ENCODE measurements at regions not wholly inside any gene's neighbourhood (a gene's known extent, or its start where the extent isn't known, plus 50 kb on each side); places are given as distances from the start of the nearest gene placed in this dataset.
A peak's percentile ranks its signal among the peaks of the same experiment; 100 is the strongest.
"Not testable (repeated sequence)": the region's sequence is repeated elsewhere in the genome, so short reads cannot be mapped to it uniquely, and the experiment has no call there.

DNA sequence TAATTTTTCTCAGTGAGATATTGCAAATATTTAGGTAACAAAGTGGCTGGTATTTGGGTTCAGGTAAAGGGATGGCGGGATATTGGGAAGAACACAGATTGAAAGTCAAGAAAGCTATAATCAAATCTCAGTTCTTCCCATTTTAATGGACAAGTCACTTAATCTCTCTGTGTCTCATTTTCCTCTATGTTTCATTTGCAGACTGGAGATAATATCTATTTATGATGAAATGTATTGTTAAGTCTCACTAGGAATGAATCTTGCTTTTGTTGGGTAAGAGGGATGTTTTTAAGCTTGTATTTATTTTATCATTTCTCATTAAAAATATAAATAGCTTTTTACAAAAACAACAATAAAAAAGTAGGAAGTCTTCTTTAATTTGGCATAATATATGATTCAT is 175.4 kb downstream of the ISL1 start:
- DNase-seq (ENCODE audit: low read depth in 4 of 4, low spot score in 3 of 4): no peak

DNA sequence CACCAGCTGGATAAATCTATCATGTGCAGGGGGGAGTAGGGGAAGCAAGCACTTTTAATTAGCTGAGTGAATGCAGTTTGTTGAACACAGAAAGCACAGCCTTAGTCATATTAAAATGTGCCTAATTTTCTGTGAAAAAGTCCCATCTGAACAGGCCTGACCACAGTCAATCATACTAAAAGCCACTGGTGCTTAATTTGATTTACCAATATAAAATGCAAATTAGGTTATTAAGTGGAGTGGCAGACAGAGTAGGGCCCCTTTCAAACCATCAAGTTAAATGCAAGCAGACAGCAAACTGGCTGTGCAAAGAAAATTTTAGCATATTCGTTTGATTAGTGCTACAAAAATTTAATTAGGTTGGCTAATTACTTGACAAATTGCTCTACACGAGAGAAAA is 176.1 kb downstream of the ISL1 start:
- DNase-seq (ENCODE audit: low read depth in 4 of 4, low spot score in 3 of 4): no peak

DNA sequence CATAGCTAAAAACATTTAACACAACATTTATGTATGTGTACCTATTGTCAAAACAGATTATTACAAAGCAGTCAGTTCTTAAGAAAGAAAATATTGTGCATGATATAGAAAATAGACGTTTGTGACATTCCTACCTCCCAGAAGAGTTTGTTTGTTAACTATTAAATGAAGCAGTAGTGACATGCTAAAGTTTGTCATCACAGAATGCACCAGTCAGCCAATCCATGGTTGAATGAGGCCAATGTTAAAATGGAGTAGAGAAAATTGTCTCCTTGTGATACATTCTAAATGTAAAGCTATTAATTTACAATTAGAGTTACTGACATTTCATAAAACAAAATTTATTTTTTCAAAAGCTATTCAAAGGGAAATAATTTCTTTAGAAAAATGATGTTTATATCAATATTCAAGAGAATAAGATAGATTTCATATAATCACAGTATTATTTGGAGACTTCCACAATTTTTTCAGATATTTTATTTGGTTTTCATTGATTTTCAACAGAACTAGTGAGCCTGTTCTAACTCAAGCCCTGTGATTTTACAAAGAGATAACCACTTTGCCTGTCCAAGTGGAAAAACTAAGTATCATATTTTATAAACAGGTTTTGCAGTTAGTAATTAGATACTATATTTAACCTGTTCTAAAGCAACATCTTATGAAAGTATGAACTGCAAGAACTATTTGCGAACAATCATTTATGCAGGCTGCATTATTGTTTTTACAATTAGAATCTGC is 176.8 kb downstream of the ISL1 start:
- DNase-seq (ENCODE audit: low read depth in 4 of 4, low spot score in 3 of 4): no peak

DNA sequence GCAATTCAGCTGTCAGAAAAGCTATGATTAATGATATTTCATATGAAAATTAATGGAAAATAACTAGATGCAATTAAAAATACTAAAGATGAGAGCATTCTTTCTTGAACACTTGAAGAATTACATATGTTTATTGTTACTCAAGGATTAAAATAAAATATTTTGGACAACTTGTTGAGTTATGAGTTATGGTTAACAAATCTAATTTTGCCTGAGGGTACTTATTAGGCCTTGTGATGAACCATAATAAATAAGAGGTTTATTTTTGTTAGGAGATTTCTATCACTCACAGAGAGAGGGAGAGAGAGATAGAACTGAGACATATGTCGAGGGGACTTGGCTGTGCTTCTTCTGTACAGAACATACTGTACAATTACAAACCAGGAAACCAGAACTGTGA is 183.7 kb downstream of the ISL1 start:
- no peak for DNase-seq (ENCODE audit: low read depth in 4 of 4, low spot score in 3 of 4)

DNA sequence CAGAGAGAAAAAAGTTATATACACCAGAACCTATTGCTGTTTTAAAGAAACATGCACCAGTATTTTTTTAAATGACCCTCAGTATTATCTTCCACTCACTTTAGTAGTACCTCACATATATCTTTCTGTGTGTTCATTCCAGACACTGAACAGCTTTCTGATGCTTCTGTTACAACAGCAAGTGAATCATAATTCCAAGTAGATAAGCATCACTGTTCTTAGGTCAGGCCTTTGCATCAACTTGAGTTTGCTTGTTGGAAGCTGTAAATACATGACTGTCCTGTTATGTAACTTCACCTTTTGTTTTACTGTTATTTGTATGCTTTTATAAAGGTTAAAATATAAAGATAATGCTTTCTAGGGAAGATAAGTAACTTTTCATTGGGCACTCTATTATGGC is 184.4 kb downstream of the ISL1 start:
- DNase-seq (ENCODE audit: low read depth in 4 of 4, low spot score in 3 of 4): no peak

DNA sequence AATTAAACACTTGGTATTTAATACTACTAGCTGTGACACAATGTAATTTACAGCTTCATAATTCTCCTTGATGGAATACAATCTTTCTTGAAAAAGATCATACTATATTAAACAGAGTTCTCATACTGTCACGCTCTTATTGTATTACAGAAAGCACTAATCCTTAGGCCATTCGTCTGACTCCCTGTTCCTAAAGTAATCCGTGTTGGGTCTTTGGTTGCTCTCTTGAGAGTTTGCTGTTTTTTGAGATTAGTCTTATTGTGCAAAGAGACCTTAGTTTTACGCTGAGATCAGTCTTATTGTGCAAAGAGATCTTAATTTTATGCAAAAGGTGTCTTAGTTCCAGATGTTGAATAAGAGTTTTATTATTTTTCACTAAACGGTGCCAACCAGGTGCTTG is 190.6 kb downstream of the ISL1 start:
- DNase-seq (ENCODE audit: low read depth in 4 of 4, low spot score in 3 of 4): no peak

DNA sequence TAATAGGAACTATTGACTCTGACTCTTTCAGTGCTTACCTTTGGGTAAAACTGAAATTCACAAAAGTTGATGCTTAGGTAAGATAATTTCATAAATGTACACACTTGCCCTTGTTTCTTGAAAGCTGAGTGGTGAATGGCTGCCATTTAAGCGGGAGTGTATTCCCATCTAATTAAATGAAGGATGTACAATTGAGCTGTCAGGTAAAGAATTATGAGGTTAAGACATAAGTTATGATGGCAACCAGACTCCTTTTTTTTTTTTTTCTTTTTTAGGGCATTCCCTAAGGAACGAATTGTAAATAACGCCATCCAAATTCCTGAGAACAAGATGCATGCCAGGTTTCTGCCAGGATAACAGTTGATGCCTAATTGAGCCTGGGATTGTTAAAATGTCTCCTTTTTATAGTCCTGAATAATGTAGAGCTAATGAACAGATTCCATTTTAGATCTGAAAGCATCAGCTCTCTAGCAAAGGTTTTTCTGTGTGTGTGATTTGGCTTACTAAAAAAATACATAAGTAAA is 199.7 kb downstream of the ISL1 start:
- no peak for DNase-seq (ENCODE audit: low read depth in 4 of 4, low spot score in 3 of 4)

DNA sequence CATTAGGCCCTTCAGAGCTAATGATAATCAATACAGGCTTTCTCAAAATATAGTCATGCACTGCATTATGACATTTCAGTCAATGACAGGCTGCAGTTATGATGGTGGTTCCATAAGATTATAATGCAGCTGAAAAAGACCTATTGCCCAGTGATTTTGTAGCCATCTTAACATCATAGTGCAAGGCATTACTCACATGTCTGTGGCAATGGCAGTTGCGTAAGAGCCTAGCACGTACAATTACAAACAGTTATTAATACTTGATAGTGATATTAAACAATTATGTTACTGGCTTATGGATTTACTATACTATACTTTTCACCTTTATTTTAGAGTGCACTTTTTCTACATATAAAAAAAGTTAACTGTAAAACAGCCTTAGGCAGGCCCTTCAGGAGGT is 214.8 kb downstream of the ISL1 start:
- DNase-seq (ENCODE audit: low read depth in 4 of 4, low spot score in 3 of 4): no peak

DNA sequence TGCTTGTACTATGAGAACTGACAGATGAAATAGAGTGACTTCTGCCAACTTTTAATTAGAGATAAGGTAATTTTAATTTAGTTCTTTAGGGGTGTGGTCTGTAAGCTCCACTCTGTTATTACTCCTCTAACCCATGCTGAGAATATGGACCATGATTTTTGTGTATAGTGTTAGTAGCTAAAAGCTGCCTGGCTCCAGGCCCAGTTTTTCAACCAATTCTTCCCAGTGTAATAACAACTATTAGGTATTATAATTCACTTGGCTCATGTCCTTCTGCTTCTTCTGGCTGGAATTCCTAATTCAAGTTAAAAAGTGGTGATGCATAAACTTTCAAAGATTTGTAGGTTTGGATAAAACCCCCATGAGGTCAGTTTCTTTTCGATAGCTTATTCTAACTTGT is 216.3 kb downstream of the ISL1 start:
- no peak for DNase-seq (ENCODE audit: low read depth in 4 of 4, low spot score in 3 of 4)

DNA sequence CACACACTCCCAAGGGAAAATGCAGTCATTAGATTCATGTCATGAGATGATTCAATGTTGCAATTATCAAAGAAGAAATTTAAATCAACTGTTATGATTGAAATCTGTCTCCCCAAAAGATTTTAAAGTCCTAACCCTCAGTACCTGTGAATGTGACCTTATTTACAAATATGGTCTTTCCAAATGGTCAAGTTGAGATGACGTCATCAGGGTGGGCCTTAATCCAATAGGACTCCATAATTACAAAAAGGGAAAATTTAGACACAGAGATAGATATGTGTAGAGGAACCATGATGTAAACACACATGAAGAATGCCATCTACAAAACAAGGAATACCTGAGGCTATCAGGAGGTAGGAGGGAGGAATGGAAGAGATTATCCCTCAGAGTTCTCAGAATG is 221.1 kb downstream of the ISL1 start:
- DNase-seq (ENCODE audit: low read depth in 4 of 4, low spot score in 3 of 4): no peak

DNA sequence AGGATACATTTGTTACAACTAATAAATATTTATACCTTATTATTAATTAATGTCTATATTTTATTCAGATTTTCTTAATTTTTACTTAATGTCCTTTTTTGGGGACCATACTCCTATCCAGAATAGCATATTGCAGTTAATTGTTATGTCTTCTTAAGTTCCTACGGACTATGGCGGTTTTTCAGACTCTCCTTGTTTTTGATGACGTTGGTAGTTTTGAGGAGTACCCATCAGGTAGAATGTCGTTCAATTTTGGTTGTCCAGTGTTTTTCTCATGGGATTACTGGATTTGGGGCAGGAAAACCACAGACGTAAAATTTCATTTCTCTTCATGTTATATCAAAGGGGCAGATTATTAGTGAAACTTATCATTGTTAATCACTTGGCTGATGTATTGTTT is 223.7 kb downstream of the ISL1 start:
- DNase-seq (ENCODE audit: low read depth in 4 of 4, low spot score in 3 of 4): no peak

DNA sequence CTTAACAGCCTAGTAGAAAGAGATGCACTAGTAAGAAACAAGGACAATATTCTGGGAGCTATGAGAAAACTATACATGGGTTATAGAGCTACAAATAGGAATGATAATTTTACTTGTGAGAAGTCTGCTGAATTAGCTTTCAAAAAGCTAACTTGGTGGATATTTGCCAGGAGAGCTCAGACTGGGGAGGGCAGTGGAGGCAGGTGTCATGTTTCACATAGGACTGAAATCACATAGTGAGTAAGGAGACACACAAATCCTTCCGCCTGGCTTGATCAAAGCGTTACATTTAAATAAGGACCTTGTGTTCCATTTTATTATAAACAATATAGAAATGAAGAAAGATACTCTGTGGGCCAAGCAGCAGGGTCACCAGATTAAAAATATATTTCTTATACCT is 235.0 kb downstream of the ISL1 start:
- no peak for DNase-seq (ENCODE audit: low read depth in 4 of 4, low spot score in 3 of 4)

DNA sequence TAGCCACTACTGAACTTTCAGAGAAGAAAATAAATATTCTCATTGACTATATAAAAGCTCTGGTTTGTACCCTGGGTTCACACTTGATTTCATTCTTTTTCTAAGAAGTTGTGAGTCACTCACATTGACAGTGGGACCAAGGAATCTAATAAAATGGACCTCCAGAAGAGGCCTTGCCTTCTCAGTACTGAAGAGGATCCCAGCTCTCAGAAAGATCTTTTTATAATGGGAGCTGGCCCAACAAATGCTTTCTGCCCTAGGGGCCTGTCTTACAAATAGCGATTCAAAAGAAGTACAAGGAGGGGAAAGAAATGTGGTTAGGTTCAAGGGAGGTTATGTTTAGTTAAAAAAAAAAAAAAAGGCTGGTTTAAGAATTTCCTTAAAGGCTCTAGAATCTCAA is 237.9 kb downstream of the ISL1 start:
- DNase-seq (ENCODE audit: low read depth in 4 of 4, low spot score in 3 of 4): no peak

DNA sequence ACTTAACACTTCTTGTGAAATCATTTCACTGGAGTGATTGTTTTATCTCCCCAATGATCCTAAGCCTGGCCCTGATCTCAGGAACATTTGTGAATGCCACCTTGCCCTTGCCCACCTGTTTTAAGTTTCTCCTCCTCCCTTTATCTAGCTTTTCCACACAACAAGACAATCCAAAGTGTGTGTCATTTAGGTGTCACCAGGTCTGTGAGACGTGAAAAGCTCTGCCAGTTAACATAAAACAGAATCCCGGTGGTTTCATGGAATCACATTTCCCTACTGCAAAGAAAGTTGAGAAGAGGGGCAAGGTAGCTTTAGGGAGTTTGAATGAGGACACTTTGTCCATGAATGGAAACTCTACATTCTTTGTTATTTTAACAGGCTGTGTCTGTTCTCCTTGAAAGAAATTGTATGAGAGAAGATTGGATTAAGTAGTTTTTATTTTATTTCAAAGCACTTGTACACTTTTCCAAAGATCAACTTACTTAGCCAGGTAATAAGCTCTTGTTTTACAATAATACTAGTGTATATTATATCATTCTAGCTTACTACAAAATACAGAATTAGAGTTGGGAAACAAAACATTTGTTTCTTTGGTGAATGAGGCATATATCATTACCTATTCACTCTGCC is 239.0 kb downstream of the ISL1 start:
- DNase-seq (ENCODE audit: low read depth in 4 of 4, low spot score in 3 of 4): no peak

DNA sequence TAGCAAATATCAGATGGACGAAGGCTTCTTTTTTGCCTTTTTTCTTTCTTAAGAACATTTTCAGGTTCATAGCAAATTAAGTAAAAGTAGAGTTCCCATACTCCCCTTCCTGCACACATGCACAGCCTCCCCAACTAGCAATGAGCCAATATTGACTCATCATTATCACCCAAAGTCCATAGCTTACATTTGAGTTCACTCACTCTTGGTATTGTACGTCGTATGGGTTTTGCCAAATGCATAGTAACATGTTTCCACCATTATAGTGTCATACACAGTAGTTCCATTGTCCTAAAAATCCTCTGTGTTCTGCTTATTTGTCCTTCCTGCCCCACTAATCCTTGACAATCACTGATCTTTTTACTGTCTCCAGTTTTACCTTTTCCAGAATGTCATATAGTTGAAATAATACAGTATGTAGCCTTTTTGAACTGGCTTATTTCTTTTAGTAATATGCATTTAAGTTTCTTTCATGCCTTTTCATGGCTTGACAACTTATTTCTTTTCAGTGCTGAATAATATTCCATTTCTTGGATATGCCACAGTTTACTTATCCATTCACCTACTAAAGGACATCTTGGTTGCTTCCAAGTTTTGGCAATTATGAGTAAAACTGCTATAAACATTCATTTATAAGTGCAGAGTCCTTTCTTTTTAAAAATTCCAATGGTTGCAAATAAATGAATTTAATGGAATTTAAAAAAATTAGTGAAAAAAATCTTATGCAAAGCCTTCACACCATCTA is 242.1 kb downstream of the ISL1 start:
- DNase-seq (ENCODE audit: low read depth in 4 of 4, low spot score in 3 of 4): no peak

DNA sequence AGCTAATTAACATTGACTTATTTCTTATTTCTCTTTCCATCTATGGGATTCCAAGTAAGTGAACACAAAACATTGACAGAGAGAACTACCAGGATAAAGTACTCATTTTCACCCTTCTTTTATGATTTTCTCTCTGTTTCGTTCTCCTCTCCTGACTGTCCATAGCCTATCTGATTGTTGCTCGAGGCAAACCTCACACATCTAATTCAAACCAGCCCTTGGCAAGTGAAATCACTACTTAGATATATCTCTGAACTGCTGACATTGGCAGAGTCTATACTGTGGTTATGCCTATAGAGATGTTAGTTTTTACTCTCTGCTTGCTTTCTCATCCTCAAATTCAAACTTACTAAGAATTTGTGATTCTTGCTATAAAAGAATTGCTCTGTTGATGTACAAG is 248.8 kb downstream of the ISL1 start:
- DNase-seq (ENCODE audit: low read depth in 4 of 4, low spot score in 3 of 4): no peak

DNA sequence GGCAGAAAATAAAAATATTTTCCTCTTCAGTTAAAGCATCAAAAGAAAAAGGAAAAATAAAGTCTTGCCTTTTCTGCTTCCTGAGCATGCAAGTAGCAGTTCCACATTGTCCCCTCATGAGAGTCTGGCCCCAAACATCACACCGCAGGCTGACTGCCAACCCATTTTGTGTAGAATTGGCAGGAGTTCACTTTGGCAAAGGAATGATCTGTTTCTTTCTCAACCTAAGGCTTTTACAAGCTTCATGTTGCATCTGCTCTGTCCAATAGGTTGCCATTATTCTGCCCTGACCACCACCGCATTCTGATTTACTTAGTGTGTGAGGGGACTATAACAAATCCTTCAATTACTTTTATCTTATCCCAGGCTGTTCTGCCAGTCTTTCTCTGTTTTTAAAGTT is 249.5 kb downstream of the ISL1 start:
- DNase-seq (ENCODE audit: low read depth in 4 of 4, low spot score in 3 of 4): no peak

DNA sequence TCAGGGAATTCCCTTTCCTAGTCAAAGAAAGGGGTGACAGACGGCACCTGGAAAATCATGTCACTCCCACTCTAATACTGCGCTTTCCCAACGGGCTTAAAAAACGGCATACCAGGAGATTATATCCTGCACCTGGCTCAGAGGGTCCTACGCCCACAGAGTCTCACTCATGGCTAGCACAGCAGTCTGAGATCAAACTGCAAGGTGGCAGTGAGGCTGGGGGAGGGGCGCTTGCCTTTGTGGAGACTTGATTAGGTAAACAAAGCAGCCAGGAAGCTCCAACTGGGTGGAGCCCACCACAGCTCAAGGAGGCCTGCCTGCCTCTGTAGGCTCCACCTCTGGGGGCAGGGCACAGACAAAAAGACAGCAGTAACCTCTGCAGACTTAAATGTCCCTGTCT is 253.7 kb downstream of the ISL1 start:
- DNase-seq (ENCODE audit: low read depth in 4 of 4, low spot score in 3 of 4): not testable (repeated sequence)

DNA sequence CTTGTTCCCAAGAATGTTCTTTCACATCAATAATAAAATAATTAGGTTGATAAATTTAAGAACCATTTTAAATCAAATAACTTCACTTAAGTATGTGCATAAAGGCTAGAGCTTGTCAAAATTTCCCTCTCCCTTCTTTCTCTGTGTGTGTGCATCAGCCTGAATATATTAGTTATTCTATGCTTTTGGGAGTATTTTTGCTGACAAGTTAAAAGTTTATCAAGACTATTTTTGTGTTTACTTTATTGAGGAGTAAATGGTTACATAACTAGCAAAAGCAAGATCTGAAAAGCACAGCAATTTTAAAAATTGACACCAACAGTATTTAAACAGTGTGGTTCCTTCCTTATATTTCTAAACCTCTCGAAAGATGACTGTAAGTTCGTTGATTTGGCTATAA is 261.7 kb downstream of the ISL1 start:
- DNase-seq (ENCODE audit: low read depth in 4 of 4, low spot score in 3 of 4): no peak

DNA sequence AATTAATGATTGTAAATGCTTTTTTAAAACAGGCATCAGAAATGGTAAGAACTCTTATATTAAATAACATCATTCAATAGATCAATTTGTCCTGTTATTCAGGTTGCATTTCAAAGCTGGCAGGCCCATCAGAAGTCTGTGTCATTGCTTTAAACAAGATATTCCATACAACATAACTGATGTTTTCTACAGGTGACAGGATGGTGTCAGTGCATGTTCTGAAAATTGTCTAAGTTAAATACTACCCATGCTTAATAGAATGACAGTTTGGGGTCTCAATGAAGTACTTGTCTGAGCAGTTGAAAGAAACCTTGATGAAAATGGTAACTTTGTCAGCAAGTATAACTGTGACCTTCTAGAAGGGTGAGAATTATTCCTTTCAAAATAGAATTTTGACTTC is 263.2 kb downstream of the ISL1 start:
- no peak for DNase-seq (ENCODE audit: low read depth in 4 of 4, low spot score in 3 of 4)

DNA sequence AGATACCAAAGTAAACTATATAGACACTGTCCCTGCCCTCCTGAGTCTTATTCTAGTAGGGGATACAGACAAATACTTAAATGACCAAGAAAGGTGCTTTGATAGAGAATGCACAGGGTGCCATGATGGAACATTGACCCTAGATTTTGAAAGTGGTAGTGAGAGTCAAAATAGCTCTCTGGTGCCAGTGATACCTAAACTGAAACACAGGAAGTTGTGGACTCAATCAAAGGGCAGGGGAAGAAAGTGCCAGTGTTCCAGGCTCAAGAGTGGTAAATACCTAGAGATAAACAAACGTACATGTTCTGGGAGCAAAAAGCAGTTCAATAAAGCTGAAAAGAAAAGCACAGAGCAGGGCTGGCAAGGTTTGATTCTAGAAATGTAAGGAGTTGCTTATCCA is 267.6 kb downstream of the ISL1 start:
- DNase-seq (ENCODE audit: low read depth in 4 of 4, low spot score in 3 of 4): no peak

DNA sequence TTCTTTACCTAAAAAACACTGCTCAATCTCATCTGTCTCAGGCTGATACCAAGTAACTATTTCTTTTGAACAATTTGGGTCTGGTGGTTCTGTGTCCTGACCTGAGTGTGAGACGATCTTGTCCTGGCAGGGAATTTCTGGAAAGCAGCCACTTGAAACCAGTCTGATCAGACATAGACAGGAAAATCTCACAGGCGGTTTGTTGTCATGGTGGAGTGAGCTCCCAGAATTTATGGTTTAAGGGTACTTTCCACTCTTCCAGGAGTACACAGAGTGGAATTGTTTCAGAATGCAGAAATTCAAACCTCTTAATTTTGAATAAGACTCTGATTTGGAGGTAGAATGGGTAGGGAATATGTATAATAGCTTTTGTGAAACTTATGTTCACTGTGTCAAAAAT is 268.2 kb downstream of the ISL1 start:
- DNase-seq (ENCODE audit: low read depth in 4 of 4, low spot score in 3 of 4): peak in 2 of 4 donors; percentile 8 to 19

Measured in right renal pelvis (tissue), 4 donors.